ENCODE measurements at regions not wholly inside any gene's neighbourhood (a gene's known extent, or its start where the extent isn't known, plus 50 kb on each side); places are given as distances from the start of the nearest gene placed in this dataset.
"Not testable (repeated sequence)": the region's sequence is repeated elsewhere in the genome, so short reads cannot be mapped to it uniquely, and the experiment has no call there.

- Mint-ChIP-seq H3K27ac (no peak overlapping the region), H3K9me3 (ENCODE audit: low read depth) (no peaks in the 10 kb centered on the region), H3K27me3 (no peaks in the 10 kb centered on the region), H3K36me3 (ENCODE audit: insufficient read depth) (no peaks in the 10 kb centered on the region), H3K4me3 (ENCODE audit: low read depth) (no peak overlapping the region), H3K4me1 (ENCODE audit: low read depth) (no peaks in the 10 kb centered on the region)
- TF ChIP-seq, protein P1, sequence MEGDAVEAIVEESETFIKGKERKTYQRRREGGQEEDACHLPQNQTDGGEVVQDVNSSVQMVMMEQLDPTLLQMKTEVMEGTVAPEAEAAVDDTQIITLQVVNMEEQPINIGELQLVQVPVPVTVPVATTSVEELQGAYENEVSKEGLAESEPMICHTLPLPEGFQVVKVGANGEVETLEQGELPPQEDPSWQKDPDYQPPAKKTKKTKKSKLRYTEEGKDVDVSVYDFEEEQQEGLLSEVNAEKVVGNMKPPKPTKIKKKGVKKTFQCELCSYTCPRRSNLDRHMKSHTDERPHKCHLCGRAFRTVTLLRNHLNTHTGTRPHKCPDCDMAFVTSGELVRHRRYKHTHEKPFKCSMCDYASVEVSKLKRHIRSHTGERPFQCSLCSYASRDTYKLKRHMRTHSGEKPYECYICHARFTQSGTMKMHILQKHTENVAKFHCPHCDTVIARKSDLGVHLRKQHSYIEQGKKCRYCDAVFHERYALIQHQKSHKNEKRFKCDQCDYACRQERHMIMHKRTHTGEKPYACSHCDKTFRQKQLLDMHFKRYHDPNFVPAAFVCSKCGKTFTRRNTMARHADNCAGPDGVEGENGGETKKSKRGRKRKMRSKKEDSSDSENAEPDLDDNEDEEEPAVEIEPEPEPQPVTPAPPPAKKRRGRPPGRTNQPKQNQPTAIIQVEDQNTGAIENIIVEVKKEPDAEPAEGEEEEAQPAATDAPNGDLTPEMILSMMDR (IDR thresholded peaks at IDR 0.05; ENCODE audit: unreplicated experiment), result no peak
- no peak for DNase-seq (ENCODE audit: low spot score, unreplicated experiment)
These were observed 1230.3 kb upstream of the CRIM1 start for GRCh38 chr2:35125278-35125677.

DNA sequence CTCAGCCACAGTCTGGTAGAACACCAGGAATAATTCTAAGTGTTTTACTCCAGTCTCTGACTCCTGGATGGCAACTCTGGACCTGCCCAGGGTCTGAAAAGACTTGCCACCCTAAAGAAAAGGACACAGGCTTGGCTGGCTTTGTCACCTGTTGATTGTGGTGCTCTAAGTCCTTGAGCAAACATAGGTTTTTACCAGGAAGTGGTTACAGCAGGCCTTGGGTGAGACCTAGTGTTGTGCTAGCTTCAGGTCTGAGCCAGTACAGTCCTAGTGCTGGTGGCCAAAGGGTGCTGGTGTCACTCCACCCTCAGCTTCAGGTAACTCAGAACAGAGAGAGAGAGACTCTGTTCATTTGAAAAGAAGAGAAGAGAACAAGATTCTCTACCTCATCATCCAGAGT is 1239.4 kb upstream of the CRIM1 start:
- H3K4me1 Mint-ChIP-seq (ENCODE audit: low read depth), result peaks cover 3% of the 10 kb centered on the region
- peaks cover 23% of the 10 kb centered on the region for H3K9me3 Mint-ChIP-seq (ENCODE audit: low read depth)
- DNase-seq (ENCODE audit: low spot score, unreplicated experiment), result no peak
- H3K27ac Mint-ChIP-seq, result no peak overlapping the region
- H3K4me3 Mint-ChIP-seq (ENCODE audit: low read depth), result no peak overlapping the region
- TF ChIP-seq, protein P1 (IDR thresholded peaks at IDR 0.05; ENCODE audit: unreplicated experiment), result no peak
- H3K36me3 Mint-ChIP-seq (ENCODE audit: insufficient read depth), result no peaks in the 10 kb centered on the region
- H3K27me3 Mint-ChIP-seq, result no peaks in the 10 kb centered on the region

GRCh38 chr2:35114765-35115164 is 1240.8 kb upstream of the CRIM1 start:
- Mint-ChIP-seq H3K36me3 (ENCODE audit: insufficient read depth) (no peaks in the 10 kb centered on the region), H3K9me3 (ENCODE audit: low read depth) (peaks cover 23% of the 10 kb centered on the region), H3K4me1 (ENCODE audit: low read depth) (peaks cover 3% of the 10 kb centered on the region), H3K27me3 (no peaks in the 10 kb centered on the region), H3K27ac (no peak overlapping the region), H3K4me3 (ENCODE audit: low read depth) (no peak overlapping the region)
- TF ChIP-seq, protein P1 (IDR thresholded peaks at IDR 0.05; ENCODE audit: unreplicated experiment), result peak; percentile 58
- no peak for DNase-seq (ENCODE audit: low spot score, unreplicated experiment)

DNA sequence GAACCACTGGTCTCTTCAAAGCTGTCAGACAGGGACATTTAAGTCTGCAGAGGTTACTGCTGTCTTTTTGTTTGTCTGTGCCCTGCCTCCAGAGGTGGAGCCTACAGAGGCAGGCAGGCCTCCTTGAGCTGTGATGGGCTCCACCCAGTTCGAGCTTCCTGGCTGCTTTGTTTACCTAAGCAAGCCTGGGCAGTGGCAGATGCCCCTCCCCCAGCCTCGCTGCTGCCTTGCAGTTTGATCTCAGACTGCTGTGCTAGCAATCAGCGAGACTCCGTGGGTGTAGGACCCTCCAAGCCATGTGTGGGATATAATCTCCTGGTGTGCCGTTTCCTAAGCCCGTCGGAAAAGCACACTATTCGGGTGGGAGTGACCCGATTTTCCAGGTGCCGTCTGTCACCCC is 1243.2 kb upstream of the CRIM1 start:
- peaks cover 14% of the 10 kb centered on the region for H3K9me3 Mint-ChIP-seq (ENCODE audit: low read depth)
- not testable (repeated sequence) for H3K36me3 Mint-ChIP-seq (ENCODE audit: insufficient read depth); H3K4me3 Mint-ChIP-seq (ENCODE audit: low read depth)

GRCh38 chr2:35104309-35104708 is 1251.3 kb upstream of the CRIM1 start:
- Mint-ChIP-seq H3K36me3 (ENCODE audit: insufficient read depth) (no peaks in the 10 kb centered on the region), H3K27me3 (no peaks in the 10 kb centered on the region), H3K4me3 (ENCODE audit: low read depth) (no peak overlapping the region), H3K27ac (no peak overlapping the region), H3K9me3 (ENCODE audit: low read depth) (peaks cover 6% of the 10 kb centered on the region), H3K4me1 (ENCODE audit: low read depth) (peaks cover 1% of the 10 kb centered on the region)
- TF ChIP-seq, protein P1 (IDR thresholded peaks at IDR 0.05; ENCODE audit: unreplicated experiment), result no peak
- DNase-seq (ENCODE audit: low spot score, unreplicated experiment), result no peak

More for the DNA sequence above, 1243.2 kb upstream of the CRIM1 start:
- not testable (repeated sequence) for H3K27ac Mint-ChIP-seq; H3K27me3 Mint-ChIP-seq; DNase-seq (ENCODE audit: low spot score, unreplicated experiment); H3K4me1 Mint-ChIP-seq (ENCODE audit: low read depth)

DNA sequence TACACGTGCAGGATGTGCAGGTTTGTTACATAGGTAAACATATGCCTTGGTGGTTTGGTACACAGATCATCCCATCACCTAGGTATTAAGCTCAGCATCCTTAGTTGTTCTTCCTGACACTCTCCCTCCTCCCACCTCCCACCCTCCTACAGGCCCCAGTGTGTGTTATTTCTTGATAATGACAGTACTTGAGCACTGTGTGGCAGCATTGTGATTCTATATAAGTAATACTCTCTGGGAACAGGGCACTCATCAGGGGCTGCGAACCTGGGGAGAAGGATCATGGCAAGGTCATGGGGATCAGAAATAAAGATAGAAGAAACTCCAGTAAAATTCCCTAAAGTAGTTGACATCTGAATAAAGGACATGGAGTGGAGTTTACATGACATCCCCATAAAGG is 1256.2 kb upstream of the CRIM1 start:
- Mint-ChIP-seq H3K4me1 (ENCODE audit: low read depth) (peaks cover 1% of the 10 kb centered on the region), H3K27ac (no peak overlapping the region), H3K4me3 (ENCODE audit: low read depth) (no peak overlapping the region), H3K36me3 (ENCODE audit: insufficient read depth) (no peaks in the 10 kb centered on the region), H3K27me3 (no peaks in the 10 kb centered on the region), H3K9me3 (ENCODE audit: low read depth) (peaks cover 6% of the 10 kb centered on the region)
- DNase-seq (ENCODE audit: low spot score, unreplicated experiment), result no peak
- TF ChIP-seq, protein P1 (IDR thresholded peaks at IDR 0.05; ENCODE audit: unreplicated experiment), result no peak
